CD4-positive, alpha-beta T cell treated with Interleukin-15 for 1 hour (primary cell): ENCODE measurements at regions not wholly inside any gene's neighbourhood (a gene's known extent, or its start where the extent isn't known, plus 50 kb on each side); places are given as distances from the start of the nearest gene placed in this dataset.

ENCODE experiments used
- DNase-seq: peaks from one replicate; pipeline ENCODE4 v3.0.0-alpha.2; 2020

DNA sequence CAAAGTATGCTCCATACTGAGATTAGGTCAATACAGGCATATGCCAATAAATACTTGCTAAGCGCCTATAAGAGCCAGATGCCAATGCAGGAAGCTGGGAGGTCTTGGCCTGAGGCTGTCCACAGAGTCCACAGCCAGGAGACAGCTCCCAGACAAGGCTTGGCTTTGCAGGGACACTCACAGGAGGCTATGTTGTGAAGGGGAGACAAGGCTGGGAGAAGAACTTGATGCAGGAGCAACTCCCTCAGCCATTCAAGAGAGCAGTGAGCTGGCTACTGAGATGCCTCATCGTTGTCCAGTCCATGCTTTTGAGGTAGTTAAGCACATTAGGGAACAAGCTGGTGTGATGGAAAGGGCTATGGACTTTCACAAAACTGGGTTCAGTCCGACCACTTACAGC lies 891.5 kb downstream of the TBC1D22A start:
- DNase-seq = no peak

DNA sequence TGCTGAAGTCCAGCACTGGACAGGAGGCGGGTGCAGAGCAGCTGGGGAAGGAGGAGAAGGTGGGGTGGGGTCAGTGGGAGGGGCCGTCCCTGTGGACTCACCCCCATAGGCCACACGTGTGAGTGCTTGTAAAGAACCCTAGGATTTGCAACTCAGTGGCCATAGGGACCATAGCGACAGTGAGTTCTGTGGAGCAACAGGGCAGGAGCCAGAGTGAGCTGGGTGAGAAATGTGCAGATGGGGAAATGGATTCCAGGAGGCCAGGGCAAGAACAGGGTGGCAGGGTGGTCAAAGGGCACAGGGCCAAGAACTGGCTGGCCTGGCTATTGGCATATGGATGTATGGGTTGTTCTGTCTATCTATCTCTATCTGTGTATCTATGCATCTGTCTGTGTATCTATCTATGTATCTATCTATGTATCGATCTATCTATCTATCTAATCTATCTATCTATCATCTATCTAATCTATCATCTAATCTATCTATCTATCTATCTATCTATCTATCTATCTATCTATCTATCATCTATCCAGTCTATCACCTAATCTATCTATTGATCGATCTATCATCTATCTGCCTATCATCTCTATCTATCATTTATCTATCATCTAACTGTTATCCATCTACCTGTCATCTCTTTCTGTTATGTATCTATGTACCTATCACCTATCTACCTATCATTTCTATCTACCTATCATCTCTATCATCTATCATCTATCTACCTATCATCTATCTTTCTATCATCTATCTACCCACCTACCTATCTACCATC lies 889.0 kb downstream of the TBC1D22A start:
- no peak for DNase-seq

DNA sequence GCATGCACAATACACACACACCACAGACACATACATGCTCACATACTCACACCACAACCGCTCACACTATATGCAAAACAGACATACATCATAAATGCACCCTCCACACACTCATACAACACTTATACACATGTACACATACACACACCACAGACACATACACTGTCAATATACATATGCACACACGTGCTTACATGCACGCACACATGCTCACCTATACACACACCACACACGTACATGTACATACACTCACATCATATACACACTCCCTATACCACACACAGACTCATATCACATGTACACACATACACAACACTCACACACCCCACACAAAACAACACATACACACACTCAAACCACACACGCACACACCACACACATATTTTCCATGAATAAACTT lies 885.3 kb downstream of the TBC1D22A start:
- DNase-seq = no peak

DNA sequence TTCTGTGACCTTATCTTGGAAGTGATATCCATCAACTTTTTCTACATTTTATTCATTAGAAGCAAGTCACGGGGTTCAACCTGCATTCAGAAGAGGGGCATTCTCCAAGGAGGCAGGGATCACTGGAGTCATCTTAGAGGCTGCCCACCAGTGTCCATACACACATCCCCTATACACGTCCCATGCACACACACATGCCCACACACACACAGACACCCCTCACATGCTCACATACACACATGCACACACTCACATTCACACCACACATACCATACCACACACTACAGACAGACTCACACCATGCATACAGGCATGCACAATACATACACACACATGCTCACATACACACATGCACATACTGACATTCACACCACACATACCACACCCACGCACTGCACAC lies 884.7 kb downstream of the TBC1D22A start:
- DNase-seq = no peak

DNA sequence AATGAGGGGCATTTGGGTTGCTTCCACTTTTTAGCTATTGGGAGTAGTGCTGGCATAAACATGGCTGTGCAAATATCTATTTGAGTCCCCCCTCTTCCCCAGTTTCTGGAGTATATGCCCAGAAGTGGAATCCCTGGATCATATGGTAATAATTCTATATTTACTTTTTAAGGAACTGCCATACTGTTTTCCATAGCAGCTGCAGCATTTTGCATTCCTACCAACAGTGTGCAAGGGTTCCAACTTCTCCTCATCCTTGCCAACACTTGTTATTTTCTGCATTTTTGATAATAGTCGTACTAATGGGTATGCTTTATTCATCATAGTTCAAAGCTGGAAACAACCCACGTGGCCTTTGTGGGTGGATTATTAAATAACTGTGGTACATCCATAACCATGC lies 883.5 kb downstream of the TBC1D22A start:
- no peak for DNase-seq

DNA sequence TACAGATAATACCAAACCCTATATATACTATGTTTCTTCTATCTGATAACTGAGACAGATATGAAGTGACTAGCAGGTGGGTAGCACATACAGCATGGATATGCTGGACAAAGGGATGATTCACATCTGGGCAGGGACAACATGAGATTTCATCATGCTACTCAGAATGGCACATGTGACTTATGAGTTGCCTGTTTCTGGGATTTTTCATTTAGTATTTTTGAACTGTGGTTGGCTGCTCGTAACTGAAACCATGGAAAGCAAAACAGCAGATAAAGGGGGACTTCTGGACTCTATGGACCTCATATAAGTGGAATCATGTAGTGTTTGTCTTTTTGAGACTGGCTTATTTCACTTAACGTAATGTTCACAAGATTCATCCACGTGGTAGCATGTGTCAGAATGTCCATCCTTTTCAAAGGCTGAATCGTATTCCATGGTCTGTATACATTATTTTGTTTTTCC lies 883.0 kb downstream of the TBC1D22A start:
- DNase-seq = no peak

DNA sequence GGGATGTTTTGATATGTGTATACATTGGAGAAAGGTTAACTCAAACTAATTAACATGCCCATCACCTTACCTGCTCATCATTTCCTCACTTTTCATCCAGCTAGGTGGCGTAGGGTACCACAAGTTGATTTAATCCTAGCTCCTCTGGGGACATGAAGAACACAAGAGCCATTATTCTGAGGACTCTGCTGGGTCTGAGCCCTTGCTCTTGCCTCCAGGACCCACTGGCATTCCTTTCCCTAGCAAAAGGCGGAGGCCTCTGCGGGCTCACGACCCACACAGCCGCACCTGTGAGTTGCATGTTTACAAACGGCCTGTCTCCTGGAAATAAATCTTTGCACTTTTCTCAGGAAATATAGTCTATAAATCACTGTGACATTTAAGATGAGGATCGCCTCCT lies 871.9 kb downstream of the TBC1D22A start:
- DNase-seq = no peak

DNA sequence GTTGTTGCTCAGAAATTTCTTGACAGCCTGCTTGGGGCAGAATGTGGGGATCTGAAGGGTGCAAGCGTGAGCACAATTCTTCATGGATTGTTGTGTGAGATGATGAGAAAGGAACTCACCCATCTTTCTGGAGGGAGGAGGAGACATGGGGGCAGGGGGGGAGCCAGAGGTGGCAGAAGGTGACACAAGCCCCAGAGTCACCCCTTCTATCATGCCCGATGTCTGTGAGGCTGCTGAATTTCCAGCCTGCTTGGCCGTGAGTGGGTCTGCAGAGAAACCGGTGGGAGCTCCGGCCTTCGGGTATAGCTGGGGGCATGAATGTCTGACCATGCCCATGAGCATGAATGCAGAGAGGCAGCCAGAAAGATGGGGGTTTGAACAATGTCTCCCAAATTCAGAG lies 870.7 kb downstream of the TBC1D22A start:
- no peak for DNase-seq

DNA sequence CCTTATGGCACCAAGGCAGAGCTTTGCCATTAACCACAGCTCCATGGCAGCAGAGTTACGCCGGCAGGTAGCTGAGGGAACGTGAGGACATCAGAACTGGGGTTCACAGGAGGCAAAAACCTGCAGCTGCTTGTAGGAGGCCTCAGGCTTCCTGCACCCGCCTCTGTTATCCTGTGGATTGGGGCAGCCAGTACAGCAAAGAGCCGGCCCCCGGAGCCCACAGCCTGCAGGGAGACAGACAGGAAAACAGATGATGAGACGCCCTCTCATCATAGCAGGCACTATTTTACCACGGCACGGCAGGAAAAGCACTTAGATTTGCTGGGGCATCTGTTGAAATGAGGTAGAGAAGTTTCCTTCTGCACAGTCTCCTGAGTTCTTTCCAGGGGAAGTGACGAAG lies 870.3 kb downstream of the TBC1D22A start:
- DNase-seq = no peak

DNA sequence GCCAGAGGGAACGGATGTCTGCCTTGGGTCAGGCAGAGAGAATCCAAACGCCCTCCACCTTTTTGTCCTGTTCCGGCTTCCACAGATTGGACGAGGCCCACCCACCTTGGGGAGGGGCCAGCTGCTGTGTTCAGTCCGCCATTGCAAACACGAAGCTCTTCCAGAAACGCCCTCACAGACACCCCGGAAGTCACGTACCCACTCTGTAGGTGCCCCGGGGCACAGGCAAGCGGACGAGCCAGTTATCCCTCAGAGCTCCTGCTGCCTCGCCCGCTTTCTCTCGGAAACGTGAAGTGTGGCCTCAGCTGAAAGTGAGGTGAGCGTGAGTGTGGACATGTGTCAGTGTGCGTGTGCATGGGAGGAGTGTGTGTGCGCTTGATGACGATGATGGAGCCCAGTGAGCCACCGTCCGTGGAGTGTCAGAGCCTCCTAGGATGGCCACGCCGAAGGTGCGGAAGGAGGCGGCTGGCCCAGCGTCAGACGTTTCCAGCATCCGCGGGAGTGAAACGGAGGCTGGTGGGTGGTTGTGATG lies 869.2 kb downstream of the TBC1D22A start:
- DNase-seq = no peak

DNA sequence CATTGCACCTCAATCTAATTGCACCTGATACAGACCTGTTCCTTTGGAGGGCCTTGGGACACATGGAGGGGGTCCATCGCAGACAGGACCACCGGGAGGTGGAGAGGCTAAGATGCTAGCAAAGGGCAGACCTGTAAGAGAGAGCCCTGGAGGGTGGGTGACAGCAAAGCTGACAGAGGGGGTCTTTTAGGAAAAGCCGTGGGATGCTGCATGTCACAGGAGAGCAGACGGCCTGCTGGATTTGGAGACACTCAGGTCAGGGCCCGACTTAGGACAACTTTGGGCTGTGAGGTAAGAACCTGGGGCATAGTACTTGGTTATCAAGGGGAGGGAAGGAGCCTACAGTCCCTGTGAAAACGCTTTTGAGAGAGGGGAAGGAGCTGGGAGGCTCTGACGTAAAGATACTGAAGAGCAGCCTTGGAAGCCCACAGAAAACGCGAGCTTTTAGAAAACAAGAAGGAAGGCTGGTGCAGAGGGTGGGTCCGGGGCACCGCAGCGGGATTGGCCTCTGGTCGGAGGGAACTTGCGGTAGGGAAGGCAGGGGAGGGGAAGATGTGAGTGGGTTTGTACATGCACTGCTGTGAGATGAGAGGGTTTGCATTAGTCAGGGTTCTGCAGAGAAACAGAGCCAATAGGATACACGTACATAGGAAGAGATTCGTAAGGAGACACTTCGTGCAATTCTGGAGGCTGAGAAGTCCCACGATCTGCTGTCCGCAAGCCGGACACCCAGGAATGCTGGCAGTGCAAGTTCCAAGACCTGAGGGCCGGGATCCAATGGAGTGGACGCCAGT lies 868.5 kb downstream of the TBC1D22A start:
- no peak for DNase-seq

DNA sequence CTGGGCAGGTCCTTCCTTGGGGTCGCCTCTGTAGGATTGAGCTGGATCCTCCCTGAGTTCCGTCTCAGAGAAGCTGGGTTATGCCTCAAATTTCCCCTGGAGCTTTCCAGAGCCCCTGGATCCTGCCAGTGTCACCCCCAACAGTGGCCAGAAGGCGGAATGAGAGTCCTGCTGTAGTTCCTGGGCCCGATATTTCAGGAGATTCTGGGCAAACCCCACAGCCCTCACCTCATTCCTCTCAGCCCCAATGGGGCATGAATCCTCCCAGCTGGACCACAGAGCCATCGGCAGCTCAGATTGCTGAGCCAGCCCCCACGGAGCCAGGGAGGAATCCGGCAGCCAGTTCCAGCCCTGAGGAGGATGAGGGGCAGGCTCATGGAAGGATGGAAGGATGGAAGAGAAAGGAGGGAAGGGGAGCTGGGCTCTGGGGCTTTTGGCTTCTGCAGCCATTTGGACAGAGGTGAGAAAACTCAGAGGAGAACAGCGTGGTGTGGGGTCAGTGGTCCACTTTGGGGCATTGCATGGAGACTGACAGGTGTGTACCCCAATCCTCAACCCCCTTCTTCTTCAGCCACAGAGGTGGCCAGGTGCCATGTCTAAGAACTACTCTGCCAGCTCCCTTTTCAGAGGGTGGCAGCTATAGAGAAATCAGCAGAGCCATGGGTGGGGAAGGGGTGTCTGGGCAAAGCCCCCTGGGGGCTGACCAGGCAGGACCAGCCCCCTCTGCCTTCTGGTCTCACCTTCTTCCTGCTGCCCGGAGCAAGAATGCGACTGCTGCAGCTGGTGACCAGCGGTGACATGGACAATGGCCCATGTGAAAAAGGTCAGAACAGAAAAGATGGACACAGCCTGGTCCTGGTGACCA lies 867.6 kb downstream of the TBC1D22A start:
- DNase-seq = no peak

DNA sequence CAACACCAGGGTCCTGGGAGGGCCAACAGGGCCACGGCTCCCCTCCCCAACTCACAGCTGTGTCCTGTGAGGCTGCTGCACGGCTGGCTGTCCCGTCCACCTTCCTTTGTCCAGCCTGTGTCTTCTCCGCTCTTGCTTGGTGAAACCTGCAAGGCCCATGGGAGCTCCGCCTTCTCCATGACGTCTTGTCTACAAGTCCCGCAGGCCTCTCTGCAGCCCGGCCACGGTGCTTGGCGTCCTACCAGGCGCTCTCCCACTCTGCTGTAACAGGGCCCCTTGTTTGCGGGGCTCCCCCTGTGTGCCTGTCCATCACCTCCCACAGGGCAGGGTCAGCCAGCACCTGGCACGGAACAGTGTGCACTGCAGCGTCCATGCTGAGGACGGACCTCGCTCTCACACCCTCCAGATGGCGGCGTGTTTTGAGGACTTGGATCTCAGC lies 866.8 kb downstream of the TBC1D22A start:
- no peak for DNase-seq

DNA sequence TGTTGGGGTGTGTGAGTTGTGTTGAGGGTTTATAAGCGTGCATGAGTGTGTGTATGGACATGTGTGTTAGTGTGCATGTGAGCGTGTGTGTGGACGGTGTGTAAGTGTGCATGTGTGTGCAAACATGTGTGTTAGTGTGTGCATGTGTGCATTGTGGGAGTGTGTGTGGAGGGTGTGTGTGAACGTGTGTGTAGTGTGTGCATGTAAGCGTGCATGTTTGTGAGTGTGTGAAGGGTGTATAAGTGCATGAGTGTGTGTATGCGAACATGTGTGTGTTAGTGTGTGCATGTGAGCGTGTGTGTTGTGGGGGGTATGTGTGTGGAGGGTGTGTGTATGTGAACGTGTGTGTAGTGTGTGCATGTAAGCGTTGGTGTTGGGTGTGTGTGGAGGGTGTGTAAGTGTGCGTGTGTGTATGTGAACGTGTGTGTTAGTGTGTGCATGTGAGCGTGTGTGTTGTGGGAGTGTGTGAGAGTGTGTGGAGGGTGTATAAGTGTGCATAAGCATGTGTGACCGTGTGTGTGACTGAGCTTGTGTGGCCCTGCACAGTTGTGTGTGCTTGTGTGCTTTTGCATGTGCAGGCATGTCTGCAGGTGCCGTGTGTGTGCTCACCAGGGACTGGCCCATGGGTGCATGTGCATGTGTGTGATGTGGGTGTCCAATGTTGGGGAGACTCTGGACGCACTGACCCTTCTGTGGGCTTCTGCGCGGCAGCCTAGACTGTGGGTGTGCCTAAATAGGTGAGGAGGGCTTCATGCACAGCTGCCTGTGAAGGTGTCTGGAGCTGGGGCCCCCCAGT lies 866.2 kb downstream of the TBC1D22A start:
- no peak for DNase-seq

DNA sequence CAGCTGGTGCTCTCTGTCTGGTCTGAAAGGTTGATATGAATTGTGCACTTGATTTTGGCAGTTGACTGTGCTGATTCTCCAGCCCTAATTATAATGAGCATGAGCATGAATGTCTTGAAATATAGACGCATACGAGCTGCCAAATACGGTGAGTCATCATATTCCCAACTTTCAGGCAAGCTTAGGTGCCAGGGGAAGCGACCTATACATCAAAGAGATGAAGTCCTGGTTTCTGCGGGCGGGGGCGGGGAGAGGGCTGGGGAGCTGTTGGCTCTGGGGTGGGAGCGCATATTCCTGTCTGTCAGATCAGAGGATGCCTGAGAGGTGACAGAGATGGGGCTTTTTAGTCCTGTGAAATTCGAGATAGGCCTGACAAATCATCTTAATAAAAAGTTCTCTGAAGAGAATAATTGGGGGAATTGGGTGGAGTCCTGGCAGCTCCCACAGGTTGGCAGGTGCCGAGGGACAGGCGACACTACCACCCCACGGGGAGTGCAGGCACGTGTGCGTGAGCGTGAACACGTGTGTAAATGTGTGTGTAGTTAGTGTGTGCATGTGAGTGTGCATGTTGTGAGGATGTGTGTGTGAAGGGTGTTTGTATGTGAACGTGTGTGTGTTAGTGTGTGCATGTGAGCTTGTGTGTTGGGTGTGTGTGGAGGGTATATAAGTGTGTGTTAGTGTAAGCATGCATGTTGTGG lies 865.3 kb downstream of the TBC1D22A start:
- DNase-seq = no peak

DNA sequence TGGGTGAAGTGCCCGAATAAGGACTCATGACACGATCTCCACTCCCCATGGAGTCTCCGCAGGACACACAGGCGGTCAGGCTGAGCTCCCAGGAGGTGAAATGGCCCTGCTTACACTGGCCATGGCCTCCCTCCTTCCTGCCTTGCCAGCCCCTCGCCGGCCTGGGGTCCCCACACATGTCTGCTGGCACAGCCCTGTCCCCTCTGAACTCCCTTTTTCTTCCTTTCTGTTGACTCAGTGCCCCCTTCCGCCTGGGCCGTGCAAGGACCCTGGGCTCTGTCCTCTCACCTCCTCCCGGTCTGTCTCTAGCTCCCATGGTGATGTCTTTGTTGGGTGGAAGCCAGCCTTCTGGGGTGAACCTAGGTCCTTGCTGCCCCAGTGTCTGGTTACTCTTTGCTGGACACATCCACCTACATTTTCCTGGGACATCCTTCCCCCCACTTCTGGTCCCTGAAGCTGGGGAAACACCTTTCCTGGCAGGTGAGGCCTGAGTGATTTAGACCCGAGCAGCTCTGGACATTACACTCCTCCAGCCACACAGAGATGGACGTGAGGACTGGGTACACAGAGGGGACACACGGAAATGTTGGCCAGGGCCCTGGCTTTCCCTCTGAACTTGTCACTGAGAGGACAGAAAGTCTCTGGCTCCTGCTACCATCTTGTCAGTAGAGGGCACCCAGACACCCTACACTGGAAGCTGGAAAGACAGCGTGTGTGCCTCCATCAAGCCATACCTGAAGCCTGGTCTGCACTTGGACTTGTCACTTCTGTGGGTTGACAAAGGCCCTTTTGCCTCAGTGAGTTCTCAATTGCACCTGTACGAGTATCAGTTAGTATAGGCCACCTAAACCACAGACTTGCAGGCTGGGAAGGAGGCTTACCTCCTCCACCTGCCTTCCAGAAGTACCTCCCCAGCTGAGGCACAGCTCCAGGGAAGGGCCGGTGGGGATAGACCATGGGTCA lies 864.3 kb downstream of the TBC1D22A start:
- DNase-seq = no peak

DNA sequence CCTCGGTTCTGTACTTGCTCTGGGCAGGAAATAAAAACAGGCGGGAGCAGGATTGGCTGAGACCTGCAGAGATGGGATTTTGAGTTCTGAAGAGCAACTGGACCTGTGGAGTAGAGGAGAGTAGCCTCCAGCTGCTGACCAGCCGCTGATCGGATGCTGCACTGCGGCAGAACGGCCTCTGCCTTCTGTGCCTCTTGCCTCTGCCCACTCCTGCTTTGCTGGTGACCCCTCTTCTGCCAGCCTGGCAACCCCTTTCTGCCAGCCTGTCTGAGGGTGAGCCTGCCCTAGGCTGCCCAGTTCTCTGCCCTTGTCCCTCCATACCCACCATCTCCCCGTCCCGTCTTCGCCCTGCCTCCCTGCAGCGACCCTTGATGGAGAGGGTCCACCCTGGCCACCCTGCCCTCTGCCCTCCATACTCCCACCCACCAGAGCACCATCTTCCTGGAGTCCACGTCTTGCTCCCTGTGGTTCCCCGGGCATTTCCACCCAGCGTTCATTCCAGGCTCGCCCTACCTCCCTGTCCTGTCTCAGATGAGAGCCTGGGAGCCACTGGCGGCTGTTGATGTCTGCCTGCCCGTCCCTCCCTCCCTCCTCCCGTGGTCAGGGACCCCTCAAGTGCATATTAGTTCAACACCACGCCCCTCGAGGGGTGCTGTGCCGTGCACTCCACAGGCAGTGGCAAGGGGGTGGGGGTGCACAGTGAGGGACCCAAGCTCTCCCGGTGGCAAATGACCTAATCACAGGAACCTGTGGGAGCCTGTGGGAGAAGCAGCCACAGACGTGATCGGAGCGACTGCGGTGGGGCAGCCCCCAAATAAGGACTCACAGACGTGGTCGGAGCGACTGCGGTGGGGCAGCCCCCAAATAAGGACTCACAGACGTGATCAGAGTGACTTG lies 863.3 kb downstream of the TBC1D22A start:
- DNase-seq = no peak

DNA sequence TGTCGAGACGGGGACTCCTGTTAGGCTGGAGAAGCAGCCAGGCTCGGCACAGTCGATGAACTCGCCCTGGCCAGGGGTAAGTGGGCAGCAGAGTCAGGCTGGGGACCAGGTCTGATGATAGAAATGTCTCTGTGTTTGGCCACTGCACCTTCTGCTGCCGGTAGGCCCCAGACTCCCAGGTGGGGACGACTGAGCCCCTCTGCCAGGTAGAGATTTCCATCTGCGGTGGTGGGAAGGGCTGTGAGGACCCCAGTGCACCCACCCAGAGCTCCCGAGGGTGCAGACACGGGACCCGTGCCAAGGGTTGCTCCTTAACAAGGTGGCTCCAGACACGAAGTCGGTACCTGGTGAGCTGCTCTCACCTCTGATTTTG lies 862.5 kb downstream of the TBC1D22A start:
- no peak for DNase-seq
